Astrocyte of the cerebellum (primary cell): ENCODE measurements at regions not wholly inside any gene's neighbourhood (a gene's known extent, or its start where the extent isn't known, plus 50 kb on each side); places are given as distances from the start of the nearest gene placed in this dataset.
"Not testable (repeated sequence)": the region's sequence is repeated elsewhere in the genome, so short reads cannot be mapped to it uniquely, and the experiment has no call there.

Experiments
- DNase-seq: peaks from one replicate; pipeline ENCODE4 v3.0.0-alpha.2; 2011; ENCODE audit warnings: low read depth
- H3K4me3 ChIP-seq: 2 replicates; pipeline ENCODE4 v1.5.1; 2011; ENCODE audit warnings: mild to moderate bottlenecking, low read depth, low read length, moderate library complexity
- in situ Hi-C: cut with HindIII; loops from 2 replicates; pipeline ENCODE4 v1.10.0; 2017; ENCODE audit warnings: low sequenced_read_pairs
- TF ChIP-seq, protein P1 (sequence below): IDR thresholded peaks from 2 replicates; pipeline ENCODE4 v1.5.1; 2012; ENCODE audit warnings: low read length, low read depth, moderate library complexity, mild to moderate bottlenecking; ENCODE audit errors: missing control alignments

DNA sequence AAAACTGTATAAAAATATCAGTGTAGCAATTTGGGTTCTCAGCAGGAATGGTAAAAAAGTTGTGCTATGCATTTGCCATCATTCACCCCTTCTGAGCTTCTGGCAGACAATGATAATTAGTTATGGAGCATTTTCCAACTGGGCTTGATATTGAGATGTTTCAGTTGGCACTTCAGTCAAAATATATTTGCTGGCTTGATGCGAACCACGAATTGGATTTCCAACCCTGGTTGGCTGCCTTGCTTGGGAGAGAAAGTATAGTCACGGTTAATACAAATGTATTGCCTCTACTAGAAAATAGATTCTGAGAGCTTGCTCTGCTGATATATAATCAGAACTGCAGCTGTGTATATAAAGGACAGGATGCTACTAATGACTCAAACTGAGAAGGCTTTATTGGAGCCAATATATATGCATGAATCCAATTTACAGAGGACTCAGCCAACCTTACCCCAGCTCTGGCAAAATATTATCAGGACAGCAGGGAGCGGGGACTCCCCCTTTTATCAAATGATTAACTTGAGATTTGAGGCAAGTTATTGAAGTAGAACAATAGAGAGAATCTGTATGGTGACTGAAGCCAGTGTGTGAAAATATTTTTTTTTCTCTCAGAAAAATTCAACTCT lies 219.8 kb upstream of the SMIM30 start:
- no peak for DNase-seq
- in situ Hi-C loops: no loop called here
- TF ChIP-seq, protein P1, sequence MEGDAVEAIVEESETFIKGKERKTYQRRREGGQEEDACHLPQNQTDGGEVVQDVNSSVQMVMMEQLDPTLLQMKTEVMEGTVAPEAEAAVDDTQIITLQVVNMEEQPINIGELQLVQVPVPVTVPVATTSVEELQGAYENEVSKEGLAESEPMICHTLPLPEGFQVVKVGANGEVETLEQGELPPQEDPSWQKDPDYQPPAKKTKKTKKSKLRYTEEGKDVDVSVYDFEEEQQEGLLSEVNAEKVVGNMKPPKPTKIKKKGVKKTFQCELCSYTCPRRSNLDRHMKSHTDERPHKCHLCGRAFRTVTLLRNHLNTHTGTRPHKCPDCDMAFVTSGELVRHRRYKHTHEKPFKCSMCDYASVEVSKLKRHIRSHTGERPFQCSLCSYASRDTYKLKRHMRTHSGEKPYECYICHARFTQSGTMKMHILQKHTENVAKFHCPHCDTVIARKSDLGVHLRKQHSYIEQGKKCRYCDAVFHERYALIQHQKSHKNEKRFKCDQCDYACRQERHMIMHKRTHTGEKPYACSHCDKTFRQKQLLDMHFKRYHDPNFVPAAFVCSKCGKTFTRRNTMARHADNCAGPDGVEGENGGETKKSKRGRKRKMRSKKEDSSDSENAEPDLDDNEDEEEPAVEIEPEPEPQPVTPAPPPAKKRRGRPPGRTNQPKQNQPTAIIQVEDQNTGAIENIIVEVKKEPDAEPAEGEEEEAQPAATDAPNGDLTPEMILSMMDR: no peak

DNA sequence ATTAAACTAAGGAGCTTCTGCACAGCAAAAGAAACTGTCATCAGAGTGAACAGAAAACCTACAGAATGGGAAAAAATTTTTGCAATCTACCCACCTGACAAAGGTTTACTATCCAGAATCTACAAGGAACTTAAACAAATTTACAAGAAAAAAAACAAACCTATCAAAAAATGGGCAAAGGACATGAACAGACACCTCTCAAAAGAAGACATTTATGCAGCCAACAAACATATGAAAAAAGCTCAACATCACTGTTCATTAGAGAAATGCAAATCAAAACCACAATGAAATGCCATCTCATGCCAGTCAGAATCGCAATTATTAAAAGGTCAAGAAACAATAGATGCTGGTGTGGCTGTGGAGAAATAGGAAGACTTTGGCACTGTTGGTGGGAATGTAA lies 218.5 kb upstream of the SMIM30 start:
- in situ Hi-C loops, H3K4me3 ChIP-seq, DNase-seq: not testable (repeated sequence)

More for the DNA sequence above, 219.8 kb upstream of the SMIM30 start:
- H3K4me3 ChIP-seq: no peak overlapping the region

DNA sequence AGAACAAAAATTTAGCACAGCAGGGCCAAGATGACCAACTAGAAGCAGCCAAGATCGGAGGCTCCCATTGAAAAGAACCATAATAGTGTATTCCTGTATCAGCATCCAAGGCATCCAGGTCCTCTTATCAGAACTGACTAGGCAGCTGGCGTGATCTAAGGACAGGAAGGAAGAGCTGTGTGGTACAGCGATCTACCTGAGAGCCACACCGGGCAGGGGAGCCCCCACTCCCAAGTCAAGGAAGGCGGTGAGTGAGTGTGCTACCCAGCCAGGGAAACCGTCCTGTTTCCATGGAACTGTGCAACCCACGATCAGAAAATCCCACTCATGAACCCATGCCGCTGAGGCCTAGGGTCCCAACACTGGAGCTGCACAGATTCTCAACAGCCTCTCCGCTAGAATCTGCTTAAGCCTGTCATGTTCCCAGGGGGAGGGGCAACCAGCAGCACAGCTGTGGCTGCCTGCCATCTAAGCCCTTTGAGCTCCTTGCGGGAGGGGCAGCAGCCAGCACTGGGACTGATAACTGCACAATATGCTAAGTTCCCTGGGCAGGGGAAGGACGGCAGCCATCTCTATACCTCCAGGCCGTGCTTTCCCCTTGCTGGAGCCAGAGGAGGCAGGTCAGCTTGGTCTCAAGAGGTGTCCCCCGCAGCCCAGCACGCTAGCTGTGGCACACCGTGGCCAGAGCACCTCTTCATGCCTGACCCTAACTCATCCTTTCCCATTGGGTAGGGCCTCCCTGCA lies 213.0 kb upstream of the SMIM30 start:
- no peak for DNase-seq
- in situ Hi-C loops: no loop called here
- TF ChIP-seq, protein P1: no peak
- no peak overlapping the region for H3K4me3 ChIP-seq

DNA sequence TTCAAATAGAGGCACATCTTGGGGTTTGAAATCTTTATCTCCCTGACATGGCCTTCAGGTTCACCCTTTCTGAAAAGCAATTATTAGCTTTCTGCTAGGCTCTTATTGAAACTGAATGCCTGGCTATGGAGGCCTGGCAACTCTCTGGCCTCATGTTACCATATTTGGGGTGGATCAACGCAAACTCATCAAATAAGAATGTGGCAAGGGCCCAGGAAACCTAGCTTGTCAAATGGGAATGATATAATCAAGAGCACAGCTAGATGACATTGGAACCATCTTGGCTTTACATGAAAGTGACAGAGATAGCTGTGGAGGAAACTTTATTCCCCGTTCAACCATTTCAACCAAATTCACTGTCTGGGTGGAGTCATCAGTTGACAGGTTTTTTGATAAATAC lies 202.8 kb upstream of the SMIM30 start:
- in situ Hi-C loops: no loop called here

DNA sequence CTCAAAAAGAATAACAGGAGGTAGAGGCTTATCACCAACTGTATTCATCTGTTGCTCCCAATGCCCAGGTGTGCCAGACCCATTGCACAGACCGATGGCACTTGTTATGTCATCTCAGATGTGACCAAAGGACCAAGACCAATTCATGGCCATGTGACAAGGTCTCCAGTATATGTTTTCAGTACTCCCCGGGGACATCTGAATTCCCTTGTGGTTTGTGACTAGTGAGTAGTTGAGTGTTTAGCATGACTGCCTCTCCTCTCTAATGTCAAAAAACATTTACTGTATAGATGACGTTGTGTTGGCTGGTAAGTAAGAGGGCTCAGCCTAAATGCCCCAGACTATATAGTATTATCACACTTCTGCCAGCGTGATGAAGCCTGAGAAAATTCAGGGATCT lies 202.1 kb upstream of the SMIM30 start:
- no peak overlapping the region for H3K4me3 ChIP-seq
- no peak for DNase-seq
- in situ Hi-C loops: no loop called here
- TF ChIP-seq, protein P1: no peak

More for the DNA sequence above, 202.8 kb upstream of the SMIM30 start:
- TF ChIP-seq, protein P1: no peak
- no peak overlapping the region for H3K4me3 ChIP-seq
- DNase-seq: no peak

DNA sequence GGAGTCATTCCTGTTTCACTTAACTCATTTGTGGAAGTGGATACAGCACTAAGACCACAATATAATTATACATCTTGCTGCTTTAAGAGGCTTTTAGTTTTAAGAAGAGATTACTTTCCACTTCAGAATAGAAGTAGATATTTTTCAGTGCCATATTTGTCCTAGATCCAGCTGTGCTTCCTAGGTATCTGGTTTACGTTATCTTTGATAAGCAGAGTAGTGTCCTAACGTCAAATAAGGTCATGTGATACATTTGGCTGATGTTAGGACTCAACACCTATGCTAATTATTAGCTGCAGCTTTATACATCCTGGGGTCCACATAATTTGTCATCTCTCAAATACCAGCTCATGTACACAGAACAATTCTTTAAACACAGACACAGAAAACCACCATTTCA lies 196.2 kb upstream of the SMIM30 start:
- H3K4me3 ChIP-seq: no peak overlapping the region
- TF ChIP-seq, protein P1: no peak
- DNase-seq: no peak
- in situ Hi-C loops: no loop called here

DNA sequence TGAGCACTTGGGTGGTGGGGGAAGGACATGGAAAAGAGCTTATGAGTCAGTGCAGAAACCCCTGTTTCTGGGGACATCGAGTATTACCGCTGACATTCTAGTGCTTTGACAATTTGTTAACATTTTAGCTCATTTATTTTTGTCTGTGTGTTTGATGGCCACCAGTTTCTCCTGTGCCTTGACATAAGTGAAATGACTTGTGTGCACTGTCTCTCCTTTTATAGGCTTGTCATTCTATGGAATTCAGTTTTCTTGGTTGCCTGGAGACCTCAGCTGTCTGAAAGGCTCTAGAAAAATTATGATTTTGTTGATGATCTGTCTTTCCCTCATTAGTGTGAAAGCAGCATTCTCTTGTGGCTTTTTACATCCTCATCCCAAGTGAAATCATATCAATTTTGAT lies 190.0 kb upstream of the SMIM30 start:
- H3K4me3 ChIP-seq: no peak overlapping the region
- TF ChIP-seq, protein P1: no peak
- in situ Hi-C loops: no loop called here
- no peak for DNase-seq
